ENCODE measurements at regions not wholly inside any gene's neighbourhood (a gene's known extent, or its start where the extent isn't known, plus 50 kb on each side); places are given as distances from the start of the nearest gene placed in this dataset.
A peak's percentile ranks its signal among the peaks of the same experiment; 100 is the strongest.

- H3K4me1 ChIP-seq (ENCODE audit: control insufficient read depth, insufficient read depth, low read length) = no peaks in the 10 kb centered on the region
- H3K4me2 ChIP-seq (ENCODE audit: low read length) = no peak overlapping the region
- no peak overlapping the region for H3K4me3 ChIP-seq (ENCODE audit: low read length)
- no peaks in the 10 kb centered on the region for H3K9me3 ChIP-seq (replicated peaks; ENCODE audit: low read length)
- no peak overlapping the region for H3K9ac ChIP-seq (ENCODE audit: low read depth, low read length)
- H3K36me3 ChIP-seq (ENCODE audit: insufficient read depth, low read length) = no peaks in the 10 kb centered on the region
- H3K27me3 ChIP-seq (ENCODE audit: control insufficient read depth, insufficient read depth, low read length) = no peaks in the 10 kb centered on the region
These were observed 1984.9 kb downstream of the EFNA5 start for GRCh38 chr5:105685884-105686283.

GRCh38 chr5:105684799-105685198 lies 1985.9 kb downstream of the EFNA5 start:
- H3K4me3 ChIP-seq (ENCODE audit: low read length) = no peak overlapping the region

GRCh38 chr5:105680858-105681475 lies 1989.8 kb downstream of the EFNA5 start:
- Histone ChIP-seq H3K4me3 (ENCODE audit: low read length) (no peak overlapping the region), H3K27me3 (ENCODE audit: control insufficient read depth, insufficient read depth, low read length) (no peaks in the 10 kb centered on the region), H3K4me2 (ENCODE audit: low read length) (peak overlapping the region; percentile 7), H3K9me3 (replicated peaks; ENCODE audit: low read length) (no peaks in the 10 kb centered on the region), H3K9ac (ENCODE audit: low read depth, low read length) (no peak overlapping the region), H3K36me3 (ENCODE audit: insufficient read depth, low read length) (no peaks in the 10 kb centered on the region), H3K4me1 (ENCODE audit: control insufficient read depth, insufficient read depth, low read length) (no peaks in the 10 kb centered on the region)

More at GRCh38 chr5:105684799-105685198, 1985.9 kb downstream of the EFNA5 start:
- Histone ChIP-seq H3K36me3 (ENCODE audit: insufficient read depth, low read length) (no peaks in the 10 kb centered on the region), H3K9me3 (replicated peaks; ENCODE audit: low read length) (no peaks in the 10 kb centered on the region), H3K27me3 (ENCODE audit: control insufficient read depth, insufficient read depth, low read length) (no peaks in the 10 kb centered on the region), H3K9ac (ENCODE audit: low read depth, low read length) (no peak overlapping the region), H3K4me1 (ENCODE audit: control insufficient read depth, insufficient read depth, low read length) (no peaks in the 10 kb centered on the region), H3K4me2 (ENCODE audit: low read length) (no peak overlapping the region)

- Histone ChIP-seq H3K9me3 (replicated peaks; ENCODE audit: low read length) (no peaks in the 10 kb centered on the region), H3K4me2 (ENCODE audit: low read length) (no peak overlapping the region), H3K9ac (ENCODE audit: low read depth, low read length) (no peak overlapping the region), H3K4me1 (ENCODE audit: control insufficient read depth, insufficient read depth, low read length) (no peaks in the 10 kb centered on the region), H3K36me3 (ENCODE audit: insufficient read depth, low read length) (no peaks in the 10 kb centered on the region), H3K4me3 (ENCODE audit: low read length) (no peak overlapping the region), H3K27me3 (ENCODE audit: control insufficient read depth, insufficient read depth, low read length) (no peaks in the 10 kb centered on the region)
These were observed 1993.4 kb downstream of the EFNA5 start for GRCh38 chr5:105677291-105677690.

- Histone ChIP-seq H3K36me3 (ENCODE audit: insufficient read depth, low read length) (no peaks in the 10 kb centered on the region), H3K4me2 (ENCODE audit: low read length) (no peak overlapping the region), H3K4me1 (ENCODE audit: control insufficient read depth, insufficient read depth, low read length) (no peaks in the 10 kb centered on the region), H3K9ac (ENCODE audit: low read depth, low read length) (no peak overlapping the region), H3K9me3 (replicated peaks; ENCODE audit: low read length) (no peaks in the 10 kb centered on the region), H3K27me3 (ENCODE audit: control insufficient read depth, insufficient read depth, low read length) (no peaks in the 10 kb centered on the region), H3K4me3 (ENCODE audit: low read length) (no peak overlapping the region)
These were observed 2000.1 kb downstream of the EFNA5 start for GRCh38 chr5:105670596-105670995.

GRCh38 chr5:105663671-105664070 lies 2007.1 kb downstream of the EFNA5 start:
- Histone ChIP-seq H3K4me1 (ENCODE audit: control insufficient read depth, insufficient read depth, low read length) (no peaks in the 10 kb centered on the region), H3K4me2 (ENCODE audit: low read length) (no peak overlapping the region), H3K9me3 (replicated peaks; ENCODE audit: low read length) (no peaks in the 10 kb centered on the region), H3K4me3 (ENCODE audit: low read length) (no peak overlapping the region), H3K9ac (ENCODE audit: low read depth, low read length) (no peak overlapping the region), H3K27me3 (ENCODE audit: control insufficient read depth, insufficient read depth, low read length) (no peaks in the 10 kb centered on the region), H3K36me3 (ENCODE audit: insufficient read depth, low read length) (no peaks in the 10 kb centered on the region)

GRCh38 chr5:105659396-105659795 lies 2011.3 kb downstream of the EFNA5 start:
- Histone ChIP-seq H3K36me3 (ENCODE audit: insufficient read depth, low read length) (no peaks in the 10 kb centered on the region), H3K4me3 (ENCODE audit: low read length) (no peak overlapping the region), H3K9me3 (replicated peaks; ENCODE audit: low read length) (no peaks in the 10 kb centered on the region), H3K27me3 (ENCODE audit: control insufficient read depth, insufficient read depth, low read length) (no peaks in the 10 kb centered on the region), H3K4me2 (ENCODE audit: low read length) (no peak overlapping the region), H3K4me1 (ENCODE audit: control insufficient read depth, insufficient read depth, low read length) (no peaks in the 10 kb centered on the region), H3K9ac (ENCODE audit: low read depth, low read length) (no peak overlapping the region)

- Histone ChIP-seq H3K4me3 (ENCODE audit: low read length) (no peak overlapping the region), H3K9ac (ENCODE audit: low read depth, low read length) (no peak overlapping the region), H3K36me3 (ENCODE audit: insufficient read depth, low read length) (no peaks in the 10 kb centered on the region), H3K27me3 (ENCODE audit: control insufficient read depth, insufficient read depth, low read length) (no peaks in the 10 kb centered on the region), H3K4me1 (ENCODE audit: control insufficient read depth, insufficient read depth, low read length) (no peaks in the 10 kb centered on the region), H3K4me2 (ENCODE audit: low read length) (no peak overlapping the region), H3K9me3 (replicated peaks; ENCODE audit: low read length) (no peaks in the 10 kb centered on the region)
These were observed 2030.4 kb downstream of the EFNA5 start for GRCh38 chr5:105640328-105640727.

- Histone ChIP-seq H3K9me3 (replicated peaks; ENCODE audit: low read length) (no peaks in the 10 kb centered on the region), H3K27me3 (ENCODE audit: control insufficient read depth, insufficient read depth, low read length) (no peaks in the 10 kb centered on the region), H3K36me3 (ENCODE audit: insufficient read depth, low read length) (no peaks in the 10 kb centered on the region), H3K4me2 (ENCODE audit: low read length) (no peak overlapping the region), H3K9ac (ENCODE audit: low read depth, low read length) (no peak overlapping the region), H3K4me3 (ENCODE audit: low read length) (no peak overlapping the region), H3K4me1 (ENCODE audit: control insufficient read depth, insufficient read depth, low read length) (no peaks in the 10 kb centered on the region)
These were observed 2031.2 kb downstream of the EFNA5 start for GRCh38 chr5:105639511-105639910.

GRCh38 chr5:105639068-105639467 lies 2031.7 kb downstream of the EFNA5 start:
- Histone ChIP-seq H3K4me1 (ENCODE audit: control insufficient read depth, insufficient read depth, low read length) (no peaks in the 10 kb centered on the region), H3K4me3 (ENCODE audit: low read length) (no peak overlapping the region), H3K4me2 (ENCODE audit: low read length) (no peak overlapping the region), H3K9me3 (replicated peaks; ENCODE audit: low read length) (no peaks in the 10 kb centered on the region), H3K9ac (ENCODE audit: low read depth, low read length) (no peak overlapping the region), H3K27me3 (ENCODE audit: control insufficient read depth, insufficient read depth, low read length) (no peaks in the 10 kb centered on the region), H3K36me3 (ENCODE audit: insufficient read depth, low read length) (no peaks in the 10 kb centered on the region)

GRCh38 chr5:105638437-105638836 lies 2032.3 kb downstream of the EFNA5 start:
- no peaks in the 10 kb centered on the region for H3K27me3 ChIP-seq (ENCODE audit: control insufficient read depth, insufficient read depth, low read length)
- no peaks in the 10 kb centered on the region for H3K9me3 ChIP-seq (replicated peaks; ENCODE audit: low read length)
- no peak overlapping the region for H3K9ac ChIP-seq (ENCODE audit: low read depth, low read length)
- no peaks in the 10 kb centered on the region for H3K4me1 ChIP-seq (ENCODE audit: control insufficient read depth, insufficient read depth, low read length)
- no peaks in the 10 kb centered on the region for H3K36me3 ChIP-seq (ENCODE audit: insufficient read depth, low read length)
- H3K4me3 ChIP-seq (ENCODE audit: low read length) = no peak overlapping the region
- H3K4me2 ChIP-seq (ENCODE audit: low read length) = no peak overlapping the region

GRCh38 chr5:105632043-105632442 lies 2038.7 kb downstream of the EFNA5 start:
- H3K9me3 ChIP-seq (replicated peaks; ENCODE audit: low read length) = no peaks in the 10 kb centered on the region
- no peak overlapping the region for H3K9ac ChIP-seq (ENCODE audit: low read depth, low read length)
- H3K4me3 ChIP-seq (ENCODE audit: low read length) = no peak overlapping the region
- no peak overlapping the region for H3K4me2 ChIP-seq (ENCODE audit: low read length)
- no peaks in the 10 kb centered on the region for H3K27me3 ChIP-seq (ENCODE audit: control insufficient read depth, insufficient read depth, low read length)
- H3K4me1 ChIP-seq (ENCODE audit: control insufficient read depth, insufficient read depth, low read length) = no peaks in the 10 kb centered on the region
- no peaks in the 10 kb centered on the region for H3K36me3 ChIP-seq (ENCODE audit: insufficient read depth, low read length)

Data from skeletal muscle satellite cell (primary cell).